ENCODE measurements at regions not wholly inside any gene's neighbourhood (a gene's known extent, or its start where the extent isn't known, plus 50 kb on each side); places are given as distances from the start of the nearest gene placed in this dataset.

DNA sequence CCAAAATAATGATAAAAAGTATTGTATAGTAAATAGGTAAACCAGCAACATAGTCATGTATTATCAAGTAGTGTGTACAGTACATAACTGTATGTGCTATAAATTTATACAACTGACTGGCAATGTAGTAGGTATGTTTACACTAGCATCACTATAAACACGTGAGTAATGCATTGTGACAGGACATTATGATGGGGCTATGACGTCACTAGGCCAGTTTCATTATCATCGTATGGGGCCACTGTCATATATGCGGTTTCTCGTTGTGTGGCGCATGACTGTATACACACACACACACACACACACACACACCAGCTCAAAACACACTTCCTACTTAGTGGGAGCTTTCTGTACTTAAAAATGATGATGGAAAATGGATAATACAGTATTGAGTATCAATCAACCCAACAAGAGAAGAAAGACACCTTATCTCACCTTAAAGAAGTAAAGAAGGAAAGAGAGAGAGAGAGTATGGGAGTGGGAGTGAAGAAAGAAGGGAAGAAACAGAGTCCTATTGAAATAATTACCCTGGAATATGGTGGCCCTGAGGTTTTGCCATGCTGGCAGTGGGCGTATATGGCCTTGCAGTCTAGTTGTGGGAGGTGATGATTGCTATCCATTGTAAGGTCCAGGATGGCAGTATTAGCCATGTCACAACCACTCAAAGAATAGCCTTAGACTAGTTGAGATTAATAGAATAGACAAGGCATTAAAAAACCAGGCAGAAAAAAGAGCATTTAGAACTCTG lies 186.4 kb upstream of the ZNF521 start:
- ChIA-PET CTCF (no interaction called here), POLR2A (ENCODE audit: unreplicated experiment) (no interaction called here)
- DNase-seq (peak; percentile 6), ATAC-seq (ENCODE audit: low read depth) (no peak)
- no peak overlapping the region for H3K9ac ChIP-seq (ENCODE audit: low read depth, low read length)
- H4K91ac ChIP-seq (ENCODE audit: insufficient read depth, low read depth, low read length) = no peak overlapping the region
- no peaks in the 10 kb centered on the region for H3K9me3 ChIP-seq (ENCODE audit: control insufficient read depth, insufficient read depth, low read length)
- TF ChIP-seq RCOR1 (IDR thresholded peaks at IDR 0.05; ENCODE audit: insufficient replicate concordance, low read length) = no peak
- no peak for TF ChIP-seq RAD21 (IDR thresholded peaks at IDR 0.05; ENCODE audit: low read length)
- TF ChIP-seq, protein P1, sequence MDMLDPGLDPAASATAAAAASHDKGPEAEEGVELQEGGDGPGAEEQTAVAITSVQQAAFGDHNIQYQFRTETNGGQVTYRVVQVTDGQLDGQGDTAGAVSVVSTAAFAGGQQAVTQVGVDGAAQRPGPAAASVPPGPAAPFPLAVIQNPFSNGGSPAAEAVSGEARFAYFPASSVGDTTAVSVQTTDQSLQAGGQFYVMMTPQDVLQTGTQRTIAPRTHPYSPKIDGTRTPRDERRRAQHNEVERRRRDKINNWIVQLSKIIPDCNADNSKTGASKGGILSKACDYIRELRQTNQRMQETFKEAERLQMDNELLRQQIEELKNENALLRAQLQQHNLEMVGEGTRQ (IDR thresholded peaks at IDR 0.05; ENCODE audit: low read depth, low read length) = no peak
- no peak for TF ChIP-seq RFX5 (IDR thresholded peaks at IDR 0.05; ENCODE audit: low read depth, low read length)
- no peak for TF ChIP-seq CHD1 (IDR thresholded peaks at IDR 0.05; ENCODE audit: low read depth, low read length)
- TF ChIP-seq CEBPB (IDR thresholded peaks at IDR 0.05; ENCODE audit: low read depth, low read length) = no peak
- no peak for TF ChIP-seq ELK1 (IDR thresholded peaks at IDR 0.05; ENCODE audit: borderline replicate concordance, low read depth, low read length)
- no peak for TF ChIP-seq BHLHE40 (IDR thresholded peaks at IDR 0.05; ENCODE audit: low read depth, low read length)
- TF ChIP-seq, protein P2, sequence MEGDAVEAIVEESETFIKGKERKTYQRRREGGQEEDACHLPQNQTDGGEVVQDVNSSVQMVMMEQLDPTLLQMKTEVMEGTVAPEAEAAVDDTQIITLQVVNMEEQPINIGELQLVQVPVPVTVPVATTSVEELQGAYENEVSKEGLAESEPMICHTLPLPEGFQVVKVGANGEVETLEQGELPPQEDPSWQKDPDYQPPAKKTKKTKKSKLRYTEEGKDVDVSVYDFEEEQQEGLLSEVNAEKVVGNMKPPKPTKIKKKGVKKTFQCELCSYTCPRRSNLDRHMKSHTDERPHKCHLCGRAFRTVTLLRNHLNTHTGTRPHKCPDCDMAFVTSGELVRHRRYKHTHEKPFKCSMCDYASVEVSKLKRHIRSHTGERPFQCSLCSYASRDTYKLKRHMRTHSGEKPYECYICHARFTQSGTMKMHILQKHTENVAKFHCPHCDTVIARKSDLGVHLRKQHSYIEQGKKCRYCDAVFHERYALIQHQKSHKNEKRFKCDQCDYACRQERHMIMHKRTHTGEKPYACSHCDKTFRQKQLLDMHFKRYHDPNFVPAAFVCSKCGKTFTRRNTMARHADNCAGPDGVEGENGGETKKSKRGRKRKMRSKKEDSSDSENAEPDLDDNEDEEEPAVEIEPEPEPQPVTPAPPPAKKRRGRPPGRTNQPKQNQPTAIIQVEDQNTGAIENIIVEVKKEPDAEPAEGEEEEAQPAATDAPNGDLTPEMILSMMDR (conservative IDR thresholded peaks at IDR 0.05; ENCODE audit: low read depth, low read length) = no peak
- TF ChIP-seq NFE2L2 (IDR thresholded peaks at IDR 0.05; ENCODE audit: low read depth, low read length) = no peak
- TF ChIP-seq POLR2A (IDR thresholded peaks at IDR 0.05; ENCODE audit: low read depth, low read length) = no peak
- no peak for TF ChIP-seq MAFK (IDR thresholded peaks at IDR 0.05; ENCODE audit: low read depth, low read length)
- TF ChIP-seq FOS (IDR thresholded peaks at IDR 0.05; ENCODE audit: low read depth, low read length) = no peak
- no peak for TF ChIP-seq MXI1 (IDR thresholded peaks at IDR 0.05; ENCODE audit: borderline replicate concordance, low read depth, low read length)
- no peak overlapping the region for H3K14ac ChIP-seq (replicated peaks; ENCODE audit: low read depth, low read length)
- H2BK20ac ChIP-seq (ENCODE audit: low read depth, low read length) = no peak overlapping the region
- H3K9me1 ChIP-seq (ENCODE audit: insufficient read depth, low read length) = no peaks in the 10 kb centered on the region
- no peak overlapping the region for H3K4ac ChIP-seq (ENCODE audit: low read depth, low read length)
- no peak overlapping the region for H3K18ac ChIP-seq (ENCODE audit: low read depth, low read length)
- WGBS, 2 experiments (ENCODE audit: extremely low coverage in 2 of 2, insufficient read length in 1 of 2) = no CpG with 5 or more reads among the region's 7 CpGs
- no peaks in the 10 kb centered on the region for H3K4me1 ChIP-seq (ENCODE audit: control insufficient read depth, insufficient read depth, low read length)
- intact Hi-C loops (cut with micrococcal nuclease) = no loop called here
- no peaks in the 10 kb centered on the region for H3K36me3 ChIP-seq (ENCODE audit: control insufficient read depth, insufficient read depth, low read length)
- no peak overlapping the region for H4K8ac ChIP-seq (ENCODE audit: low read depth in 2 of 2, low read length in 2 of 2)
- in situ Hi-C loops (cut with MboI; ENCODE audit: low sequenced_read_pairs) = no loop called here
- dilution Hi-C loops (cut with HindIII; ENCODE audit: low sequenced_read_pairs, unreplicated experiment) = no loop called here
- no peak overlapping the region for H3K4me2 ChIP-seq (ENCODE audit: low read depth, low read length)
- no TSS peak for BruUV-seq (replicated peaks)
- no peak overlapping the region for H2BK5ac ChIP-seq (ENCODE audit: low read depth, low read length, poor library complexity, severe bottlenecking)
- H4K20me1 ChIP-seq (ENCODE audit: insufficient read depth, low read length) = no peaks in the 10 kb centered on the region
- H3K27me3 ChIP-seq (ENCODE audit: control insufficient read depth, insufficient read depth, low read length) = peaks cover 3% of the 10 kb centered on the region
- H2AK9ac ChIP-seq (replicated peaks; ENCODE audit: low read depth, low read length, poor library complexity) = no peak overlapping the region
- H3K56ac ChIP-seq (ENCODE audit: extremely low read depth, insufficient read depth, low read length) = no peak overlapping the region
- no peak overlapping the region for H3K27ac ChIP-seq (ENCODE audit: insufficient read depth, low read length)
- no peak overlapping the region for H4K5ac ChIP-seq (ENCODE audit: low read depth, low read length)
- no peak overlapping the region for H2AFZ ChIP-seq (replicated peaks; ENCODE audit: low read length, poor library complexity)
- H3K4me3 ChIP-seq (ENCODE audit: insufficient read depth, low read depth, low read length) = no peak overlapping the region
- H3K79me1 ChIP-seq (ENCODE audit: low read depth in 1 of 2, low read length in 2 of 2) = no peaks in the 10 kb centered on the region
- no peak overlapping the region for H2AK5ac ChIP-seq (ENCODE audit: low read depth, low read length)
- no peak overlapping the region for H3K23ac ChIP-seq (ENCODE audit: low read depth, low read length)
- H2BK120ac ChIP-seq (ENCODE audit: low read depth, low read length) = no peak overlapping the region
- H2BK15ac ChIP-seq (ENCODE audit: low read depth, low read length) = no peak overlapping the region

Data from IMR-90 (cell line).